ENCODE measurements at regions not wholly inside any gene's neighbourhood (a gene's known extent, or its start where the extent isn't known, plus 50 kb on each side); places are given as distances from the start of the nearest gene placed in this dataset.

- DNase-seq = no peak
- no peaks in the 10 kb centered on the region for H3K4me1 Mint-ChIP-seq
- H3K9me3 Mint-ChIP-seq = no peaks in the 10 kb centered on the region
- ChIA-PET POLR2A (no interaction called here), CTCF (no interaction called here)
- H3K36me3 Mint-ChIP-seq (ENCODE audit: low read depth) = no peaks in the 10 kb centered on the region
- H3K27me3 Mint-ChIP-seq = peaks cover 29% of the 10 kb centered on the region
- no peak overlapping the region for H3K27ac Mint-ChIP-seq
- no peak overlapping the region for H3K4me3 Mint-ChIP-seq
Observed at GRCh38 chr6:139628270-139628669, 253.8 kb upstream of the CITED2 start.

GRCh38 chr6:139627091-139627490, 252.6 kb upstream of the CITED2 start:
- Mint-ChIP-seq H3K27me3 (peaks cover 21% of the 10 kb centered on the region), H3K27ac (no peak overlapping the region), H3K36me3 (ENCODE audit: low read depth) (no peaks in the 10 kb centered on the region), H3K9me3 (no peaks in the 10 kb centered on the region), H3K4me1 (no peaks in the 10 kb centered on the region), H3K4me3 (no peak overlapping the region)
- DNase-seq = no peak
- CTCF ChIA-PET = no interaction called here
- POLR2A ChIA-PET = no interaction called here

GRCh38 chr6:139625998-139626975, 251.8 kb upstream of the CITED2 start:
- DNase-seq = no peak
- Mint-ChIP-seq H3K27ac (no peak overlapping the region), H3K27me3 (peaks cover 17% of the 10 kb centered on the region), H3K4me3 (no peak overlapping the region), H3K9me3 (no peaks in the 10 kb centered on the region), H3K4me1 (no peaks in the 10 kb centered on the region), H3K36me3 (ENCODE audit: low read depth) (no peaks in the 10 kb centered on the region)
- POLR2A ChIA-PET = no interaction called here
- CTCF ChIA-PET = no interaction called here

GRCh38 chr6:139625081-139625939, 250.9 kb upstream of the CITED2 start:
- Mint-ChIP-seq H3K27ac (no peak overlapping the region), H3K9me3 (no peaks in the 10 kb centered on the region), H3K27me3 (peaks cover 17% of the 10 kb centered on the region), H3K36me3 (ENCODE audit: low read depth) (no peaks in the 10 kb centered on the region), H3K4me1 (no peaks in the 10 kb centered on the region), H3K4me3 (no peak overlapping the region)
- no peak for DNase-seq
- ChIA-PET CTCF (interaction anchor here (0.6 kb wide), 1 partner anchor 268 kb away, joined by 3 read pairs; no protein-coding TSS in a partner anchor), POLR2A (no interaction called here)

- DNase-seq = no peak
- ChIA-PET CTCF (no interaction called here), POLR2A (no interaction called here)
- no peak overlapping the region for H3K27ac Mint-ChIP-seq
- H3K36me3 Mint-ChIP-seq (ENCODE audit: low read depth) = no peaks in the 10 kb centered on the region
- H3K4me1 Mint-ChIP-seq = no peaks in the 10 kb centered on the region
- H3K9me3 Mint-ChIP-seq = no peaks in the 10 kb centered on the region
- no peak overlapping the region for H3K4me3 Mint-ChIP-seq
- peaks cover 11% of the 10 kb centered on the region for H3K27me3 Mint-ChIP-seq
Observed at GRCh38 chr6:139623372-139623771, 248.9 kb upstream of the CITED2 start.

- H3K9me3 Mint-ChIP-seq = no peaks in the 10 kb centered on the region
- peaks cover 8% of the 10 kb centered on the region for H3K27me3 Mint-ChIP-seq
- H3K4me1 Mint-ChIP-seq = no peaks in the 10 kb centered on the region
- ChIA-PET POLR2A (no interaction called here), CTCF (no interaction called here)
- H3K4me3 Mint-ChIP-seq = no peak overlapping the region
- H3K27ac Mint-ChIP-seq = no peak overlapping the region
- no peaks in the 10 kb centered on the region for H3K36me3 Mint-ChIP-seq (ENCODE audit: low read depth)
- no peak for DNase-seq
Observed at GRCh38 chr6:139613496-139613895, 239.0 kb upstream of the CITED2 start.

- Mint-ChIP-seq H3K9me3 (no peaks in the 10 kb centered on the region), H3K4me3 (no peak overlapping the region), H3K36me3 (ENCODE audit: low read depth) (no peaks in the 10 kb centered on the region), H3K4me1 (no peaks in the 10 kb centered on the region), H3K27me3 (peaks cover 11% of the 10 kb centered on the region), H3K27ac (no peak overlapping the region)
- no peak for DNase-seq
- CTCF ChIA-PET = no interaction called here
- POLR2A ChIA-PET = no interaction called here
Observed at GRCh38 chr6:139612135-139612465, 237.7 kb upstream of the CITED2 start.

- H3K4me3 Mint-ChIP-seq = no peak overlapping the region
- ChIA-PET POLR2A (no interaction called here), CTCF (no interaction called here)
- peaks cover 11% of the 10 kb centered on the region for H3K27me3 Mint-ChIP-seq
- no peaks in the 10 kb centered on the region for H3K4me1 Mint-ChIP-seq
- no peaks in the 10 kb centered on the region for H3K9me3 Mint-ChIP-seq
- DNase-seq = no peak
- no peak overlapping the region for H3K27ac Mint-ChIP-seq
- no peaks in the 10 kb centered on the region for H3K36me3 Mint-ChIP-seq (ENCODE audit: low read depth)
Observed at GRCh38 chr6:139611327-139612134, 237.1 kb upstream of the CITED2 start.

GRCh38 chr6:139608466-139609261, 234.2 kb upstream of the CITED2 start:
- Mint-ChIP-seq H3K4me3 (no peak overlapping the region), H3K27me3 (peaks cover 11% of the 10 kb centered on the region), H3K36me3 (ENCODE audit: low read depth) (no peaks in the 10 kb centered on the region), H3K27ac (no peak overlapping the region), H3K4me1 (no peaks in the 10 kb centered on the region), H3K9me3 (no peaks in the 10 kb centered on the region)
- POLR2A ChIA-PET = no interaction called here
- no peak for DNase-seq
- CTCF ChIA-PET = no interaction called here

- ChIA-PET CTCF (no interaction called here), POLR2A (no interaction called here)
- Mint-ChIP-seq H3K4me3 (no peak overlapping the region), H3K36me3 (ENCODE audit: low read depth) (no peaks in the 10 kb centered on the region), H3K9me3 (no peaks in the 10 kb centered on the region), H3K4me1 (peaks cover 2% of the 10 kb centered on the region), H3K27me3 (peaks cover 7% of the 10 kb centered on the region), H3K27ac (no peak overlapping the region)
- DNase-seq = no peak
Observed at GRCh38 chr6:139605350-139605749, 230.9 kb upstream of the CITED2 start.

GRCh38 chr6:139603581-139603980, 229.1 kb upstream of the CITED2 start:
- no peak overlapping the region for H3K4me3 Mint-ChIP-seq
- ChIA-PET CTCF (no interaction called here), POLR2A (no interaction called here)
- H3K4me1 Mint-ChIP-seq = peaks cover 2% of the 10 kb centered on the region
- no peak for DNase-seq
- no peaks in the 10 kb centered on the region for H3K36me3 Mint-ChIP-seq (ENCODE audit: low read depth)
- H3K27ac Mint-ChIP-seq = no peak overlapping the region
- peaks cover 2% of the 10 kb centered on the region for H3K27me3 Mint-ChIP-seq
- no peaks in the 10 kb centered on the region for H3K9me3 Mint-ChIP-seq

- CTCF ChIA-PET = interaction anchor here (1.1 kb wide), 1 partner anchor 12 kb away, joined by 3 read pairs; no protein-coding TSS in a partner anchor
- no peak overlapping the region for H3K4me3 Mint-ChIP-seq
- no peaks in the 10 kb centered on the region for H3K36me3 Mint-ChIP-seq (ENCODE audit: low read depth)
- POLR2A ChIA-PET = no interaction called here
- no peak for DNase-seq
- H3K4me1 Mint-ChIP-seq = peaks cover 2% of the 10 kb centered on the region
- no peaks in the 10 kb centered on the region for H3K27me3 Mint-ChIP-seq
- no peaks in the 10 kb centered on the region for H3K9me3 Mint-ChIP-seq
- no peak overlapping the region for H3K27ac Mint-ChIP-seq
Observed at GRCh38 chr6:139602577-139602976, 228.1 kb upstream of the CITED2 start.

All from activated CD4-positive, alpha-beta T cell treated with anti-CD3 and anti-CD28 coated beads, Interleukin-2, amount 10 ng/mL, durations not matched to agents 7 days and 5 days (primary cell).